Liver (tissue), 8 donors: ENCODE measurements at regions not wholly inside any gene's neighbourhood (a gene's known extent, or its start where the extent isn't known, plus 50 kb on each side); places are given as distances from the start of the nearest gene placed in this dataset.

Experiments used
- DNase-seq: peaks from one replicate; pipeline ENCODE4 v3.0.0-alpha.2; 2017; ENCODE audit warnings: low spot score
- H3K27ac ChIP-seq, 2 donors: one replicate each; pipeline ENCODE4 v1.7.0; 2013; ENCODE audit warnings: inconsistent platforms in 2 of 2, low read length in 2 of 2, control low read depth in 1 of 2, low read depth in 1 of 2, mild to moderate bottlenecking in 1 of 2
- H3K27me3 ChIP-seq, 4 donors: one replicate each; pipeline versions ENCODE4 v1.6.1 to v1.7.0; 2013; ENCODE audit warnings: low read length in 3 of 4, inconsistent platforms in 1 of 4, mild to moderate bottlenecking in 1 of 4, moderate library complexity in 1 of 4; ENCODE audit not compliant: control insufficient read depth in 4 of 4, insufficient read depth in 4 of 4
- H3K36me3 ChIP-seq, 4 donors: one replicate each; pipeline versions ENCODE4 v1.6.1 to v1.7.0; 2013; ENCODE audit warnings: low read length in 3 of 4, mild to moderate bottlenecking in 3 of 4, low read depth in 1 of 4, moderate library complexity in 1 of 4; ENCODE audit not compliant: control insufficient read depth in 4 of 4, insufficient read depth in 3 of 4
- H3K4me1 ChIP-seq, 4 donors: one replicate each; pipeline versions ENCODE4 v1.6.1 to v1.7.0; 2013; ENCODE audit warnings: low read length in 3 of 4, mild to moderate bottlenecking in 3 of 4, moderate library complexity in 1 of 4; ENCODE audit not compliant: control insufficient read depth in 4 of 4, insufficient read depth in 4 of 4
- H3K4me3 ChIP-seq, 3 donors: one replicate each; pipeline versions ENCODE4 v1.6.1 to v1.7.0; 2013; ENCODE audit warnings: low read length in 3 of 3, control low read depth in 1 of 3, low read depth in 1 of 3, mild to moderate bottlenecking in 1 of 3
- H3K9ac ChIP-seq, 2 donors: one replicate each; pipeline ENCODE4 v1.7.0; 2013; ENCODE audit warnings: low read length in 2 of 2, mild to moderate bottlenecking in 2 of 2, moderate library complexity in 2 of 2, control low read depth in 1 of 2, low read depth in 1 of 2
- H3K9me3 ChIP-seq, 4 donors: one replicate each; pipeline versions ENCODE4 v1.6.1 to v1.7.0; 2013; ENCODE audit warnings: low read length in 3 of 4; ENCODE audit not compliant: control insufficient read depth in 4 of 4
- ATF3 ChIP-seq: IDR thresholded peaks from 2 replicates; pipeline ENCODE4 v1.6.1; 2016; ENCODE audit warnings: antibody characterized with exemption
- CTCF ChIP-seq: fragments of 150-350 bp; IDR thresholded peaks from 2 replicates; pipeline ENCODE4 v1.5.1; 2017; ENCODE audit warnings: improper control_type of control experiment, low read depth, low read length; ENCODE audit not compliant: missing input control
- EGR1 ChIP-seq, 2 donors: IDR thresholded peaks; 2 replicates each; pipeline ENCODE4 v1.6.1; 2016 to 2018; ENCODE audit warnings: antibody characterized with exemption in 2 of 2, low read depth in 2 of 2
- FOXA1 ChIP-seq: IDR thresholded peaks from 2 replicates; pipeline ENCODE4 v1.6.1; 2016; ENCODE audit warnings: antibody characterized with exemption
- FOXA2 ChIP-seq: IDR thresholded peaks from 2 replicates; pipeline ENCODE4 v1.6.1; 2016; ENCODE audit warnings: antibody characterized with exemption
- GABPA ChIP-seq, 2 donors: IDR thresholded peaks in 1 of 2; conservative IDR thresholded peaks in 1 of 2; 2 replicates each; pipeline ENCODE4 v1.6.1; 2016; ENCODE audit warnings: antibody characterized with exemption in 2 of 2, mild to moderate bottlenecking in 1 of 2, moderate library complexity in 1 of 2
- HNF4A ChIP-seq, 2 donors: conservative IDR thresholded peaks; 2 replicates each; pipeline ENCODE4 v1.6.1; 2016; ENCODE audit warnings: antibody characterized with exemption in 2 of 2, mild to moderate bottlenecking in 2 of 2
- HNF4G ChIP-seq: IDR thresholded peaks from 2 replicates; pipeline ENCODE4 v1.6.1; 2016; ENCODE audit warnings: antibody characterized with exemption
- JUND ChIP-seq, 2 donors: IDR thresholded peaks; 2 replicates each; pipeline ENCODE4 v1.6.1; 2016; ENCODE audit warnings: antibody characterized with exemption in 2 of 2
- MAX ChIP-seq: IDR thresholded peaks from 2 replicates; pipeline ENCODE4 v1.6.1; 2016; ENCODE audit warnings: antibody characterized with exemption
- NR2F2 ChIP-seq: IDR thresholded peaks from 2 replicates; pipeline ENCODE4 v1.6.1; 2016; ENCODE audit warnings: antibody characterized with exemption
- RAD21 ChIP-seq, 2 donors: IDR thresholded peaks; 2 replicates each; pipeline ENCODE4 v1.6.1; 2016; ENCODE audit warnings: antibody characterized with exemption in 2 of 2, mild to moderate bottlenecking in 2 of 2
- REST ChIP-seq: IDR thresholded peaks from 2 replicates; pipeline ENCODE4 v1.6.1; 2016; ENCODE audit warnings: antibody characterized with exemption, mild to moderate bottlenecking
- RXRA ChIP-seq, 2 donors: IDR thresholded peaks; 2 replicates each; pipeline ENCODE4 v1.6.1; 2017 to 2018; ENCODE audit warnings: antibody characterized with exemption in 2 of 2, mild to moderate bottlenecking in 1 of 2
- SP1 ChIP-seq: IDR thresholded peaks from 2 replicates; pipeline ENCODE4 v1.6.1; 2018; ENCODE audit warnings: antibody characterized with exemption, mild to moderate bottlenecking
- TAF1 ChIP-seq: conservative IDR thresholded peaks from 2 replicates; pipeline ENCODE4 v1.6.1; 2016; ENCODE audit warnings: antibody characterized with exemption, mild to moderate bottlenecking
- YY1 ChIP-seq: IDR thresholded peaks from 2 replicates; pipeline ENCODE4 v1.6.1; 2016; ENCODE audit warnings: antibody characterized with exemption, mild to moderate bottlenecking
- ZBTB33 ChIP-seq: IDR thresholded peaks from 2 replicates; pipeline ENCODE4 v1.6.1; 2016; ENCODE audit warnings: antibody characterized with exemption
- WGBS: extraction: QIAGEN DNeasy Blood & Tissue Kit; methylation state at CpG from one replicate; pipeline ENCODE4 v1.1.7; 2013; 5-methylcytosine and 5-hydroxymethylcytosine counted together
- donor health status: healthy.
- donor health status: healthy.
- donor health status: healthy.
- donor health status: healthy.
- donor health status: healthy.

GRCh38 chr16:73288520-73288919 lies 240.6 kb upstream of the ZFHX3 start:
- no peak overlapping the region for H3K9ac ChIP-seq
- no peak overlapping the region for H3K4me3 ChIP-seq
- H3K9me3 ChIP-seq = no peaks in the 10 kb centered on the region
- no peak overlapping the region for H3K27ac ChIP-seq
- no peaks in the 10 kb centered on the region for H3K4me1 ChIP-seq
- TF ChIP-seq ZBTB33 (no peak), NR2F2 (no peak), ATF3 (no peak), FOXA2 (no peak), JUND (IDR thresholded peaks at IDR 0.05) (no peak), FOXA1 (no peak), MAX (no peak), RXRA (IDR thresholded peaks at IDR 0.05) (no peak), HNF4G (no peak), EGR1 (IDR thresholded peaks at IDR 0.05; ENCODE audit: low read depth in 2 of 2) (no peak), SP1 (no peak), RAD21 (IDR thresholded peaks at IDR 0.05) (no peak), HNF4A (conservative IDR thresholded peaks at IDR 0.05) (no peak), REST (no peak), CTCF (no peak), YY1 (no peak), TAF1 (no peak), GABPA (IDR thresholded peaks at IDR 0.05 in 1 of 2, conservative IDR thresholded peaks at IDR 0.05 in 1 of 2) (no peak)
- no peak for DNase-seq
- no peaks in the 10 kb centered on the region for H3K27me3 ChIP-seq
- WGBS = 89% methylated on average over 21 of the region's 21 CpGs
- H3K36me3 ChIP-seq = no peaks in the 10 kb centered on the region
